ENCODE measurements at regions not wholly inside any gene's neighbourhood (a gene's known extent, or its start where the extent isn't known, plus 50 kb on each side); places are given as distances from the start of the nearest gene placed in this dataset.

DNA sequence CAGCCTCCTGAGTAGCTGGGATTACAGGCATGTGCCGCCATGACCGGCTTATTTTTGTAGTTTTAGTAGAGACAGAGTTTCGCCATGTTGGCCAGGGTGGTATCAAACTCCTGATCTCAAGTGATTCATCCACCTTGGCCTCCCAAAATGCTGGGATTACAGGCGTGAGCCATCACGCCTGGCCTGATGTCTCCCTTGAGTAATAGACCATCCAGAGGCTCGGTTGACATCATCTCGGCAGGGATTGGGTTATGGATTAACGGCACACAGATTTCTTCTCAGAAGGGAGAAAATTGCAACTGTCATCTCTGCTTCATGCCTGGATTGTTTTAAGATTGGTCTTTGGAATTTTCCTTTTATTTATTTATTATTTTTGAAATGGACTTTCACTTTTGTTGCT, 239.2 kb upstream of the LARGE1 start:
- no peak for TF ChIP-seq POLR2A (IDR thresholded peaks at IDR 0.05)
- TF ChIP-seq CTCF (IDR thresholded peaks at IDR 0.05), result no peak
- no peak for TF ChIP-seq POLR2AphosphoS5 (IDR thresholded peaks at IDR 0.05)
- no peak for TF ChIP-seq EP300 (IDR thresholded peaks at IDR 0.05)

Measured in stomach (tissue), 4 donors.